ENCODE measurements at regions not wholly inside any gene's neighbourhood (a gene's known extent, or its start where the extent isn't known, plus 50 kb on each side); places are given as distances from the start of the nearest gene placed in this dataset.

DNA sequence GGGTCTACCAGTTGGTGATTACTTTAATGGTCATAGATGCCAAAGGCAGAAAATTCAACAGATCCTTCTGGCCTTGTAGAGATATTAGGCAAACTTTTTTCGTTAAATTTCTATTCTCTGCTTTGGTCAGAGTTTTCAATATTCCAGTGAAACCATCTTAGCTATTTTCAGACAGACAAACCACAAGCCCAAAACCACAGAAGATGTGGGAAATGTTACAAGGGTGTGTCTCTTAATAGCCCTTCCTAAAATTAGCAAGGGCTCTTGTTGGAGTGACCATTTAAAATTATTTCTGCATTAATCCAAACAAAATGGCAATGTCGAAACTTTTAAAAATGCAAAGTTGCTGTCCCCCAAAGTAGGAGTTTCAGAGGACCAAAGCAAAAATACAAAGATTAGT lies 102.8 kb downstream of the ARRDC4 start:
- no peak overlapping the region for H3K27ac ChIP-seq (ENCODE audit: low read depth in 2 of 2, low read length in 1 of 2)
- H3K4me3 ChIP-seq (ENCODE audit: low read depth in 1 of 2, low read length in 2 of 2) = no peak overlapping the region
- no peaks in the 10 kb centered on the region for H3K36me3 ChIP-seq (ENCODE audit: control insufficient read depth in 2 of 2, insufficient read depth in 2 of 2, low read length in 1 of 2)
- H3K4me1 ChIP-seq (ENCODE audit: control insufficient read depth in 2 of 2, insufficient read depth in 2 of 2, low read length in 1 of 2) = no peaks in the 10 kb centered on the region
- H3K27me3 ChIP-seq (ENCODE audit: control insufficient read depth in 1 of 2, insufficient read depth in 2 of 2, low read length in 2 of 2) = no peaks in the 10 kb centered on the region
- WGBS, 2 donors = 71 to 73% methylated on average over 2 of the region's 2 CpGs
- H3K9me3 ChIP-seq (ENCODE audit: control insufficient read depth in 2 of 2, insufficient read depth in 1 of 2, low read depth in 1 of 2, low read length in 1 of 2) = no peaks in the 10 kb centered on the region

DNA sequence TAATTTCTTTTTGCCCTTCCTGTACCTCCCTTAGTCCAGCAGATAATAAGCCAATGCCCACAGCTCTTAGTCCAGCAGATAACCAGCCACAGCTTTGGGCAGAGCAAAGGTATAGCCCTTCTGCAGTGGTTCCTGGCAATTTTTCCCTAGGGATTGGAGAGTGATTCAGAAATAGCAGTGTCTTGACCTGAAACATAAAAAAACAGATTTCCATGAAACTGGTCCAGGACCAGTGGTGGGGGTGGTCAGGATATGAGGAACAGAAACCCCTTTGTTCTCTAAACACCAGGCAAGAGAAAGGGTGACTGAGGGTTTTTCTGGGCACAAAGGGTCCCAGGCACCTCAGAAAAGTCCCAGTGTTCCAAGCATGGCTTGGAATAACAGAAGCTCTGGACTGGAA lies 103.4 kb downstream of the ARRDC4 start:
- H3K27ac ChIP-seq (ENCODE audit: low read depth in 2 of 2, low read length in 1 of 2) = no peak overlapping the region
- H3K36me3 ChIP-seq (ENCODE audit: control insufficient read depth in 2 of 2, insufficient read depth in 2 of 2, low read length in 1 of 2) = no peaks in the 10 kb centered on the region
- no peak overlapping the region for H3K4me3 ChIP-seq (ENCODE audit: low read depth in 1 of 2, low read length in 2 of 2)
- H3K9me3 ChIP-seq (ENCODE audit: control insufficient read depth in 2 of 2, insufficient read depth in 1 of 2, low read depth in 1 of 2, low read length in 1 of 2) = no peaks in the 10 kb centered on the region
- H3K27me3 ChIP-seq (ENCODE audit: control insufficient read depth in 1 of 2, insufficient read depth in 2 of 2, low read length in 2 of 2) = no peaks in the 10 kb centered on the region
- H3K4me1 ChIP-seq (ENCODE audit: control insufficient read depth in 2 of 2, insufficient read depth in 2 of 2, low read length in 1 of 2) = no peaks in the 10 kb centered on the region

DNA sequence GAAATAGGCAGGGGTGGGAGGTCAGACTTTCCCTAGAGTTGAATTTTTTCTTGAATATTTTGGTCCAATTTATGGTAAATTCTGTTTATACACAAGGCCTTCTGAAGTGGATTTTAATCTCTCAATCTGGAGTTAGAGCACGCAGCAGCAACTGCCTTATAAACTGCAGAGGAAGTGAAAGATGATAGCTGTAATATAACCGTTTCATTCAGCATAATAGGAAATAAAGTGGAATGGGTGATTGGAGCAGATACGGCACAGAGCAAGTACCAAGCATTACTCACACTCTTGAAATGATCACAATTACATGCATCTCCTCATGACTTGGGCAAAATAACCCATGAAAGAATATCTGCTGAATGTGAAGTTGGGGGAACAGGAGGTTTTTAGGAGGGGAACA lies 106.8 kb downstream of the ARRDC4 start:
- H3K36me3 ChIP-seq (ENCODE audit: control insufficient read depth in 2 of 2, insufficient read depth in 2 of 2, low read length in 1 of 2) = no peaks in the 10 kb centered on the region
- WGBS, 2 donors = 58 to 63% methylated on average over 3 of the region's 3 CpGs
- H3K27me3 ChIP-seq (ENCODE audit: control insufficient read depth in 1 of 2, insufficient read depth in 2 of 2, low read length in 2 of 2) = no peaks in the 10 kb centered on the region
- no peak overlapping the region for H3K27ac ChIP-seq (ENCODE audit: low read depth in 2 of 2, low read length in 1 of 2)
- H3K4me3 ChIP-seq (ENCODE audit: low read depth in 1 of 2, low read length in 2 of 2) = no peak overlapping the region
- H3K9me3 ChIP-seq (ENCODE audit: control insufficient read depth in 2 of 2, insufficient read depth in 1 of 2, low read depth in 1 of 2, low read length in 1 of 2) = no peaks in the 10 kb centered on the region
- H3K4me1 ChIP-seq (ENCODE audit: control insufficient read depth in 2 of 2, insufficient read depth in 2 of 2, low read length in 1 of 2) = no peaks in the 10 kb centered on the region

DNA sequence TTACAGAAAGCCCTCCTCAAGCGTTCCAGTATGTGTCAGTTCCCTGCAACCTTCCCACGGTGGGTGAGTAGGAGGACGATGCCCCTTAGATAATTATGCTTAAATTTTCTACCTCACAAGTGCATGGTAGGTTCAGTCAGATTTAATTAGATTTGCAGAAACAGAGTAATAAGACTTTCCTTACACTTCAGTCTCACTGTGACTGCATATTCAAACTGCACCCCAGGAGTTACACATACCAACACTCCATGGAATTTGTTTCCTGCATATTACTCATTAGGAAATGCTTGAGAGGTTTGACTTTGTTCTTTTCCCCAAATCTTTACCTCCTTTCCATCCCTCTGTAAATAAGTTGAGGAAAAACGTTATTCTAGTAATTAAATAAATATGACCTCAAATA lies 108.8 kb downstream of the ARRDC4 start:
- Histone ChIP-seq H3K27ac (ENCODE audit: low read depth in 2 of 2, low read length in 1 of 2) (no peak overlapping the region), H3K4me1 (ENCODE audit: control insufficient read depth in 2 of 2, insufficient read depth in 2 of 2, low read length in 1 of 2) (no peaks in the 10 kb centered on the region), H3K27me3 (ENCODE audit: control insufficient read depth in 1 of 2, insufficient read depth in 2 of 2, low read length in 2 of 2) (no peaks in the 10 kb centered on the region), H3K4me3 (ENCODE audit: low read depth in 1 of 2, low read length in 2 of 2) (no peak overlapping the region), H3K9me3 (ENCODE audit: control insufficient read depth in 2 of 2, insufficient read depth in 1 of 2, low read depth in 1 of 2, low read length in 1 of 2) (no peaks in the 10 kb centered on the region), H3K36me3 (ENCODE audit: control insufficient read depth in 2 of 2, insufficient read depth in 2 of 2, low read length in 1 of 2) (no peaks in the 10 kb centered on the region)
- WGBS, 2 donors = 72 to 76% methylated on average over 4 of the region's 4 CpGs

DNA sequence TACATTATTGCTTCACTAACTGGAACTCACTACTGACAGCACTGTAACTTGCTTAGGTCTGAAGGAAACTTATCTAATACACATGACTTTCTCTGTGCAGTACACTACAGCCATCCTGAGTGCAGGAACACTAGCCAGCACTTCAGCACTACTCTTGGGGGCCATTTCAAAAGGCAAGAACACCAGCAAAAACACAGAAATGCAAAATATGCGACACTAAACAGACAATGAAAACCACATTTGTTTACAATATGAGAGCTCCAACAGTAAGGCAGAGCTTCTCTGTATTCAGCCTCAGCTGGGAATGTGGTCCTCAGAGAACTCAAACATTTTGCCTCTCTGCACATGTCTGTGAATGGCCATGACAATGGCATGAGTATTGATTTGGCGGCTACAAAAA lies 109.6 kb downstream of the ARRDC4 start:
- Histone ChIP-seq H3K9me3 (ENCODE audit: control insufficient read depth in 2 of 2, insufficient read depth in 1 of 2, low read depth in 1 of 2, low read length in 1 of 2) (no peaks in the 10 kb centered on the region), H3K27ac (ENCODE audit: low read depth in 2 of 2, low read length in 1 of 2) (no peak overlapping the region), H3K27me3 (ENCODE audit: control insufficient read depth in 1 of 2, insufficient read depth in 2 of 2, low read length in 2 of 2) (no peaks in the 10 kb centered on the region), H3K4me1 (ENCODE audit: control insufficient read depth in 2 of 2, insufficient read depth in 2 of 2, low read length in 1 of 2) (no peaks in the 10 kb centered on the region), H3K36me3 (ENCODE audit: control insufficient read depth in 2 of 2, insufficient read depth in 2 of 2, low read length in 1 of 2) (no peaks in the 10 kb centered on the region), H3K4me3 (ENCODE audit: low read depth in 1 of 2, low read length in 2 of 2) (no peak overlapping the region)
- WGBS, 2 donors = 70 to 90% methylated on average over 2 of the region's 2 CpGs

DNA sequence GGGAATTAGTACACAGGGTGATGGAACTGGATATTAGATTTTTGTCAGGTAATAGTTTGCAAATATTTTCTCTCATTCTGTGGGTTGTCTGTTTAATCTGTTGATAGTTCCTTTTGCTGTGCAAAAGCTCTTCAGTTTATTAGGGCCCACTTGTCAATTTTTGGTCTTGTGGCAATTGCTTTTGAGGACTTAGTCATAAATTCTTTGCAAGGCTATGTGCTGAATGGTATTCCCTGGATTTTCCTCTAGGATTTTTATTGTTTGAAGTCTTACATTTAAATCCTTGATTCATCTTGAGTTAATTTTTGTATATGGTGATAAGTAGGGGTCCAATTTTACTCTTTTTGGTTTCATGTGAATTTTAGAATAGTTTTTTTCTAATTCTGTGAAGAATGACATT lies 111.3 kb downstream of the ARRDC4 start:
- Histone ChIP-seq H3K36me3 (ENCODE audit: control insufficient read depth in 2 of 2, insufficient read depth in 2 of 2, low read length in 1 of 2) (no peaks in the 10 kb centered on the region), H3K9me3 (ENCODE audit: control insufficient read depth in 2 of 2, insufficient read depth in 1 of 2, low read depth in 1 of 2, low read length in 1 of 2) (no peaks in the 10 kb centered on the region), H3K4me3 (ENCODE audit: low read depth in 1 of 2, low read length in 2 of 2) (no peak overlapping the region), H3K27me3 (ENCODE audit: control insufficient read depth in 1 of 2, insufficient read depth in 2 of 2, low read length in 2 of 2) (no peaks in the 10 kb centered on the region), H3K27ac (ENCODE audit: low read depth in 2 of 2, low read length in 1 of 2) (no peak overlapping the region), H3K4me1 (ENCODE audit: control insufficient read depth in 2 of 2, insufficient read depth in 2 of 2, low read length in 1 of 2) (no peaks in the 10 kb centered on the region)

DNA sequence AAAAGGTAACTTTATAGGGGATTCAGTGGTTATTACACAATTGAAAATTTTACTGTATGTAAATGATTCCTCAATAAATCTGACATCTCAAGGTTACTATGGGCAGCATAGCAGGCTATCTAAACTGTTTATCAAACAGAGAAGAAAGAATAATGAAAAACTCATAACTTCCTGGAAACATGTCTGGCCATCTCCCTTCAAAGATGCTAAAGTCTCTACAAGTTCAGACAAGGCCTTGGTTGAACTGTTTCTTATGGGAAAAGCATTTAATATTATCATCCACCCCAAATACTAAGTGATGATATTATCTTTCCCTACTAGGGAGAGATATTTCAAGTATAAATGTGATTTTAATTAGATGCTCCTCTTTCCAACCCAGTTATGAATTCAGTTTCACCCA lies 114.9 kb downstream of the ARRDC4 start:
- peaks cover 0 to 3% of the 10 kb centered on the region in 2 donors for H3K4me1 ChIP-seq (ENCODE audit: control insufficient read depth in 2 of 2, insufficient read depth in 2 of 2, low read length in 1 of 2)
- H3K4me3 ChIP-seq (ENCODE audit: low read depth in 1 of 2, low read length in 2 of 2) = no peak overlapping the region
- H3K27me3 ChIP-seq (ENCODE audit: control insufficient read depth in 1 of 2, insufficient read depth in 2 of 2, low read length in 2 of 2) = no peaks in the 10 kb centered on the region
- H3K9me3 ChIP-seq (ENCODE audit: control insufficient read depth in 2 of 2, insufficient read depth in 1 of 2, low read depth in 1 of 2, low read length in 1 of 2) = no peaks in the 10 kb centered on the region
- H3K36me3 ChIP-seq (ENCODE audit: control insufficient read depth in 2 of 2, insufficient read depth in 2 of 2, low read length in 1 of 2) = no peaks in the 10 kb centered on the region
- H3K27ac ChIP-seq (ENCODE audit: low read depth in 2 of 2, low read length in 1 of 2) = no peak overlapping the region

DNA sequence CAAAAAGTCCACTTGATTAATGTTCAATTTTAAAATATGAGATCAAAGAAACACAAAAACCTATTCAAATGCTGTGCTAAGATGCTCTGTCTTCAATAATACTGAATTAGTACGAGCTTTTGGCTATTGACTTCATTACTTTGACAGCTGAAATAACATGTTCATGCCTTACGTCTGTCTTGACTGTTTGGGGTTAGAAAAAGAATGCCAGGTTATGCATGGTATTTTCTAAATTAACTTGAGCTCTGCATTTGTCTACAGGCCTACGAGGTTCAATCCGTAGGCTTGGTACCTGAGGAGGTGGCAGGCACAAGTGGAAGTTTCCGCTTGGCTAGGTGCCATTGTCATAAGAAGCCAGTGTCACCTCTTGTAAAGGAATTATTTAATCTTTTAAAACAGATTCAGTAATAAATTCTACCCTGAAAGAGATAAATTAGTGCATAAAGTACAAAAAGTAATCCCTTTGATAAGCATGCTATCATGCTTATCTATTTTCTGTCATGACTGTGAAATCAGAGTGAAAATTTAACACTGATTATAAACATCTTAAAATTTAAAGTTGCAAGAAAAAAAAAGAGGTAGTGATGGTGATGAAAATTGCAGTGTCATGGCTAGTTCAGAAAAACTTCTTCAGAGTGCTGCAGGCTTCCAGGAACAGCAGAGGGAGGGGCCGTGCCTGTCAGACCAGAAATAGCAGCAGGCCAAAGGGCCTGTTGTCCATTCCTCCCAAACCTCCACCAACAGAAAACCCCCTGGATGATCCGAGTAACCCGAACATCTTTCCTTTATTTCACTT lies 115.7 kb downstream of the ARRDC4 start:
- H3K36me3 ChIP-seq (ENCODE audit: control insufficient read depth in 2 of 2, insufficient read depth in 2 of 2, low read length in 1 of 2) = no peaks in the 10 kb centered on the region
- no peaks in the 10 kb centered on the region for H3K9me3 ChIP-seq (ENCODE audit: control insufficient read depth in 2 of 2, insufficient read depth in 1 of 2, low read depth in 1 of 2, low read length in 1 of 2)
- no peak overlapping the region for H3K27ac ChIP-seq (ENCODE audit: low read depth in 2 of 2, low read length in 1 of 2)
- 46 to 50% methylated on average over 8 of the region's 8 CpGs for WGBS, 2 donors
- H3K4me1 ChIP-seq (ENCODE audit: control insufficient read depth in 2 of 2, insufficient read depth in 2 of 2, low read length in 1 of 2) = peaks cover 0 to 3% of the 10 kb centered on the region in 2 donors
- H3K4me3 ChIP-seq (ENCODE audit: low read depth in 1 of 2, low read length in 2 of 2) = no peak overlapping the region
- no peaks in the 10 kb centered on the region for H3K27me3 ChIP-seq (ENCODE audit: control insufficient read depth in 1 of 2, insufficient read depth in 2 of 2, low read length in 2 of 2)

DNA sequence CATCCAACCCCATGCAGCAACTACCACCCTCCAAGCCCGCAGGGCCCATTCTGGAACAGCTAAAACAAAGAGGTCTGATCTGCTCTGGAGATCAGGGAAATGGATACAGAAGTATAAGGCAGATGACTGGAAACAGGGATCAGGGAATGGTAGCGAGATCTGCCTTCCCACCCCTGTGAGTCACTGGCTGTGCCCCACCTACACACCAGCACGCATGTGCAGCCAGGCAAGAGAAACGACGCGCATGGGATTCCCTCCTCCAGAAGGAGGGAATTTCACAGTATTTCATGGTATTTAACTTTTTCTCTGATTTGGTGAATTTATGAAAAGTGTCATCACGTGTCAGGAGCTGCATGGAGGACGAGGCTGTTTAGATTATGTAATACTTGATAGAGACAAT lies 116.7 kb downstream of the ARRDC4 start:
- WGBS, 2 donors = 60 to 61% methylated on average over 8 of the region's 8 CpGs
- Histone ChIP-seq H3K36me3 (ENCODE audit: control insufficient read depth in 2 of 2, insufficient read depth in 2 of 2, low read length in 1 of 2) (no peaks in the 10 kb centered on the region), H3K4me3 (ENCODE audit: low read depth in 1 of 2, low read length in 2 of 2) (no peak overlapping the region), H3K27me3 (ENCODE audit: control insufficient read depth in 1 of 2, insufficient read depth in 2 of 2, low read length in 2 of 2) (no peaks in the 10 kb centered on the region), H3K9me3 (ENCODE audit: control insufficient read depth in 2 of 2, insufficient read depth in 1 of 2, low read depth in 1 of 2, low read length in 1 of 2) (no peaks in the 10 kb centered on the region), H3K27ac (ENCODE audit: low read depth in 2 of 2, low read length in 1 of 2) (peak overlapping the region; percentile 33 to 79), H3K4me1 (ENCODE audit: control insufficient read depth in 2 of 2, insufficient read depth in 2 of 2, low read length in 1 of 2) (peaks cover 0 to 3% of the 10 kb centered on the region in 2 donors)

DNA sequence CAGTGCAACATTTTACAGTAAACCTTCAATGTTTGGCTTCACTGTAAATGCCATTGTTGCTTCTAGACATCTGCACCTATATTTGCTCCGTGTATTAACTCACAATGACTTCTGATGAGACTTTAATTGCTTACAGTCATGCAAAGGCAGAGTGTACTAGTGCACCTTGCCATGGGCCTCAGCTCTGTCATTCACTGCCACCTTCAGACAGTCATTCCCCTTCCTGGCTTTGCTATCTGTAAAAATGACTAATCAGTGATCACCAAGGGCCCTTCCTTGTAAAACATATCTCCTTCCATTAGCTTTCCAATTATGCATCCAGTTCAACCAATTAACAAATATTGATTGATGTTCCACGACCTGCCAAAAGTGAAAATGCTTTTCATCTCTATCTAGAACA lies 120.3 kb downstream of the ARRDC4 start:
- no peaks in the 10 kb centered on the region for H3K9me3 ChIP-seq (ENCODE audit: control insufficient read depth in 2 of 2, insufficient read depth in 1 of 2, low read depth in 1 of 2, low read length in 1 of 2)
- peaks cover 0 to 3% of the 10 kb centered on the region in 2 donors for H3K4me1 ChIP-seq (ENCODE audit: control insufficient read depth in 2 of 2, insufficient read depth in 2 of 2, low read length in 1 of 2)
- no peak overlapping the region for H3K4me3 ChIP-seq (ENCODE audit: low read depth in 1 of 2, low read length in 2 of 2)
- no peaks in the 10 kb centered on the region for H3K27me3 ChIP-seq (ENCODE audit: control insufficient read depth in 1 of 2, insufficient read depth in 2 of 2, low read length in 2 of 2)
- H3K36me3 ChIP-seq (ENCODE audit: control insufficient read depth in 2 of 2, insufficient read depth in 2 of 2, low read length in 1 of 2) = no peaks in the 10 kb centered on the region
- no peak overlapping the region for H3K27ac ChIP-seq (ENCODE audit: low read depth in 2 of 2, low read length in 1 of 2)
- 65 to 69% methylated on average over 2 of the region's 2 CpGs for WGBS, 2 donors
